Skeletal muscle satellite cell (primary cell): ENCODE measurements at regions not wholly inside any gene's neighbourhood (a gene's known extent, or its start where the extent isn't known, plus 50 kb on each side); places are given as distances from the start of the nearest gene placed in this dataset.

ENCODE experiments used
- H3K27me3 ChIP-seq: 2 replicates; pipeline ENCODE4 v1.7.0; 2013; ENCODE audit warnings: low read length; ENCODE audit not compliant: control insufficient read depth, insufficient read depth
- H3K36me3 ChIP-seq: 2 replicates; pipeline ENCODE4 v1.7.0; 2013; ENCODE audit warnings: mild to moderate bottlenecking, control low read depth, low read length; ENCODE audit not compliant: insufficient read depth
- H3K4me1 ChIP-seq: 2 replicates; pipeline ENCODE4 v1.7.0; 2013; ENCODE audit warnings: low read length; ENCODE audit not compliant: control insufficient read depth, insufficient read depth
- H3K4me2 ChIP-seq: 2 replicates; pipeline ENCODE4 v1.7.0; 2013; ENCODE audit warnings: mild to moderate bottlenecking, low read length
- H3K4me3 ChIP-seq: 2 replicates; pipeline ENCODE4 v1.7.0; 2013; ENCODE audit warnings: low read length
- H3K9ac ChIP-seq: 2 replicates; pipeline ENCODE4 v1.7.0; 2013; ENCODE audit warnings: mild to moderate bottlenecking, low read depth, low read length, moderate library complexity
- H3K9me3 ChIP-seq: replicated peaks from 2 replicates; pipeline ENCODE4 v1.7.0; 2013; ENCODE audit warnings: mild to moderate bottlenecking, control low read depth, low read length

DNA sequence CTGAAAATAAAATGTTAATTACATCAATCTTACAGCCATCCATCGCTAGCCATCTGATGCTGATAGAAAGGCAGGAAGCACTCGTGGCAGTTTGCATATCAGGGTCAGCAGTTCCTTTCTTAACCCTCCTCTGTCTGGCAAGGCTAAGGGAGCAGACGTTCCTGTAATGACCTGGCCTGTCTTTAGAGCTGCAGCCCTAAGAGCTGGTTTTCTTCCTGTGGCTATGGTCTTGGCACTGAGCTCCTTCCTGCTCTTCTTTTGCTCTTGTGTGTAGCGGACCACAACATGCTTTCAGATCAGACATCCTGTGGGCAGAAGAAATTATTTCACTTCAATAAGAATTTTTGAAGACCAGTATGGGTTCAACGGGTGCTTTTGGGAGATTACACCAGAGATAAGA, 170.4 kb downstream of the DAD1 start:
- Histone ChIP-seq H3K27me3 (peaks cover 34% of the 10 kb centered on the region), H3K4me3 (no peak overlapping the region), H3K36me3 (no peaks in the 10 kb centered on the region), H3K9me3 (no peaks in the 10 kb centered on the region), H3K9ac (no peak overlapping the region), H3K4me1 (no peaks in the 10 kb centered on the region), H3K4me2 (no peak overlapping the region)

- no peaks in the 10 kb centered on the region for H3K4me1 ChIP-seq
- H3K27me3 ChIP-seq: peaks cover 32% of the 10 kb centered on the region
- H3K4me2 ChIP-seq: no peak overlapping the region
- H3K9ac ChIP-seq: no peak overlapping the region
- no peaks in the 10 kb centered on the region for H3K36me3 ChIP-seq
- no peak overlapping the region for H3K4me3 ChIP-seq
- H3K9me3 ChIP-seq: no peaks in the 10 kb centered on the region
These were observed 171.1 kb downstream of the DAD1 start for GRCh38 chr14:22417914-22418313.

GRCh38 chr14:22416193-22416592, 172.8 kb downstream of the DAD1 start:
- Histone ChIP-seq H3K27me3 (peaks cover 27% of the 10 kb centered on the region), H3K36me3 (no peaks in the 10 kb centered on the region), H3K9ac (no peak overlapping the region), H3K9me3 (no peaks in the 10 kb centered on the region), H3K4me2 (no peak overlapping the region), H3K4me3 (no peak overlapping the region), H3K4me1 (no peaks in the 10 kb centered on the region)

- Histone ChIP-seq H3K4me2 (no peak overlapping the region), H3K9ac (no peak overlapping the region), H3K4me3 (no peak overlapping the region), H3K36me3 (no peaks in the 10 kb centered on the region), H3K4me1 (no peaks in the 10 kb centered on the region), H3K27me3 (peaks cover 21% of the 10 kb centered on the region), H3K9me3 (no peaks in the 10 kb centered on the region)
These were observed 173.4 kb downstream of the DAD1 start for GRCh38 chr14:22415605-22415959.

DNA sequence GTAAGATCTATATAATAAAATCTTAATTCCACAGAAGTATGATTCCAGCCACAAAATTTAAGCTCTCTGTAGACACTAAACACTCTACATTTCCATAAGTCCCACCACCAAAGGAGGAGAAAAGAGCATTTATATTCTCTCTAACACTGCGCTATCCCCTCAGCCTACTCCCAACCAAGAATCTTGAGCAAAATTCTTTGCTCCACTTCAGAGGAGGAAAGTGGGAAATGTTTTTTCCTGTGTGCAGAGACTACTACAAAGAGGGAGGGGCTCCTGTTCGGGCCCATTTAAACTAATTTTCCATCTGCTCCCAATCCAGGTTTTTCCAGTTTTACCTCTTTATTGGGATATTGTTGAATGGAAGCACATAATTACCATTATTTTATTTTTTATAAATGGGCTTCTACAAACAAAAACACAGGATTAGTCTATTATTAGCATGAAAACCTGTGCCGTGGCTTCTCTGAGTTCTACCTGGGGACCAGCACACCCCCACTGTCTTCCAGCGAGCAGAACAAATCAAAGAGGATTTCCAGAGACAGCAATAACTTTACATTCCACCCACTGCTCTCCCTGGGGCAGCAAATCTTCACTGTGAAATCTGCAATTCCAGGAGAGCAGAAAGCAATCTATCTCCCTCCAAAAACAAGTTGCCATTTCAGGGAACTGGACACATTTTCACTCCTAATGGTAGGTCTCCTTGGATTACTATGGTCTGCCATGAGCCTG, 174.0 kb downstream of the DAD1 start:
- Histone ChIP-seq H3K9me3 (no peaks in the 10 kb centered on the region), H3K4me2 (no peak overlapping the region), H3K4me3 (no peak overlapping the region), H3K9ac (no peak overlapping the region), H3K36me3 (no peaks in the 10 kb centered on the region), H3K27me3 (peaks cover 21% of the 10 kb centered on the region), H3K4me1 (no peaks in the 10 kb centered on the region)

DNA sequence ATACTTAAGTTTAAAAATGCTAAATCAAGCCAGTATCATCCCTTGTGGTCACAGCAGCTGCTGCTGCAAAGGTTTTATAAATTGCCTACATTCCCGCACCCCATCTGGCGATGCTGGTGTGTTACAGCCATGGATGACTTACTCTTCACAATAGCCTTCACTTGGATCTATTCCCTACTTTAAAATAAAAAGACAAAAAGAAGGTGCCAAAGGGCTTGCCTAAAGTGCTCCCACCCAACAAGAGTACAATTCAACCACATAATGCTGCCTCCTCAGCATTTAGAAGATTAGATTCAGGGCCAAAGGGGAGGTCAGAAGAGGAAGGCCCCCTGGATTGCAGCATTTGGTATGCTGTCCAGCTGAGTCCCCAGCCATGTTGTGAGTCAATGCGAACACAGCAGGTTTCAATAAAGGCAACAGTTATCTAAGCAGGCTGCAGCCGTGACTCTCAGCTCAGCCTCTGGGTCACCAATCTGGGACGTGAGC, 176.1 kb downstream of the DAD1 start:
- Histone ChIP-seq H3K4me2 (no peak overlapping the region), H3K4me3 (no peak overlapping the region), H3K36me3 (no peaks in the 10 kb centered on the region), H3K4me1 (no peaks in the 10 kb centered on the region), H3K9ac (no peak overlapping the region), H3K9me3 (no peaks in the 10 kb centered on the region), H3K27me3 (peaks cover 24% of the 10 kb centered on the region)

- Histone ChIP-seq H3K4me1 (no peaks in the 10 kb centered on the region), H3K27me3 (peaks cover 28% of the 10 kb centered on the region), H3K9ac (no peak overlapping the region), H3K4me3 (no peak overlapping the region), H3K36me3 (no peaks in the 10 kb centered on the region), H3K4me2 (no peak overlapping the region), H3K9me3 (no peaks in the 10 kb centered on the region)
These were observed 177.5 kb downstream of the DAD1 start for GRCh38 chr14:22411398-22412055.

- Histone ChIP-seq H3K9me3 (no peaks in the 10 kb centered on the region), H3K9ac (no peak overlapping the region), H3K4me2 (no peak overlapping the region), H3K4me3 (no peak overlapping the region), H3K4me1 (no peaks in the 10 kb centered on the region), H3K36me3 (no peaks in the 10 kb centered on the region), H3K27me3 (peaks cover 23% of the 10 kb centered on the region)
These were observed 178.5 kb downstream of the DAD1 start for GRCh38 chr14:22410497-22410896.

DNA sequence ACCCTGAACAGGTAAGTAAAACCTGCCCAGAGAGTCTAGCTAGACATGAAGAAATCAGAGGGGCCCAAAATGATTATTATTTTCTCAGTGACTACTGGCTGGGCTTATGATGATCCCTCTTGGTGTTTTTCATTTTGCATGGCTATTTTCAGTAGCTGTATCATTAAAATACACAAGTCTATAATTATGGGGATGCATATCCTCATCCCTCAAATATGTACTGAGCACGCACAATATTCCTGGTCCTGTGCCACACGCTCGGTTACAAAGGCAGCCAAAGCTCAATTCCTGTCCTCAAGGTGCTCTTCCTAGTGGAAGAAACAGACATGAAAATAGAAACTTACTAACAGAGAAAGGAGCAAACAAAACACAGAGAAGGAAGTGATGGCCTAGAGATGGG, 180.0 kb downstream of the DAD1 start:
- Histone ChIP-seq H3K4me3 (no peak overlapping the region), H3K9me3 (no peaks in the 10 kb centered on the region), H3K27me3 (peaks cover 29% of the 10 kb centered on the region), H3K9ac (no peak overlapping the region), H3K4me1 (no peaks in the 10 kb centered on the region), H3K4me2 (no peak overlapping the region), H3K36me3 (no peaks in the 10 kb centered on the region)

GRCh38 chr14:22408547-22408946, 180.5 kb downstream of the DAD1 start:
- H3K4me2 ChIP-seq: no peak overlapping the region
- H3K4me1 ChIP-seq: no peaks in the 10 kb centered on the region
- H3K36me3 ChIP-seq: no peaks in the 10 kb centered on the region
- H3K27me3 ChIP-seq: peaks cover 30% of the 10 kb centered on the region
- no peak overlapping the region for H3K4me3 ChIP-seq
- H3K9me3 ChIP-seq: no peaks in the 10 kb centered on the region
- no peak overlapping the region for H3K9ac ChIP-seq

DNA sequence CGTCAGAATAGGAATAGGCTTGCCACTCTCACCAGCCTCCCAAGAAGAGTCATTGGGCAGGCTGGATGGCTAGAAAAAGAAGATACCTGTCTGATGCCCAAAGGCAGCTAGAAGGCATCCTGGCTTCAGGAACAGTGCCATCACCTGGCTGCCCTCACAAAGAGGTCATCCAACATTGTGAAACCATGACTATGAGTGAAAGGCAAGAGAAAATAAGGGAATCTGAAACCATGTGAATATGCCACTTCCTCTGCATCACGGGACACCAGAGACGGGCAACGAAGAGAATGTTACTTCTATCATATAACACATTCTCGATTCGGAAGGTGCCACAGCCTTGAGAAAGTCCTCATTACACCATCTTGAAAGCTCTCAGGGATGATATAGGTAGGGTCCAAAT, 182.0 kb downstream of the DAD1 start:
- no peaks in the 10 kb centered on the region for H3K36me3 ChIP-seq
- H3K9ac ChIP-seq: no peak overlapping the region
- no peak overlapping the region for H3K4me2 ChIP-seq
- H3K27me3 ChIP-seq: peaks cover 33% of the 10 kb centered on the region
- no peak overlapping the region for H3K4me3 ChIP-seq
- no peaks in the 10 kb centered on the region for H3K9me3 ChIP-seq
- no peaks in the 10 kb centered on the region for H3K4me1 ChIP-seq

DNA sequence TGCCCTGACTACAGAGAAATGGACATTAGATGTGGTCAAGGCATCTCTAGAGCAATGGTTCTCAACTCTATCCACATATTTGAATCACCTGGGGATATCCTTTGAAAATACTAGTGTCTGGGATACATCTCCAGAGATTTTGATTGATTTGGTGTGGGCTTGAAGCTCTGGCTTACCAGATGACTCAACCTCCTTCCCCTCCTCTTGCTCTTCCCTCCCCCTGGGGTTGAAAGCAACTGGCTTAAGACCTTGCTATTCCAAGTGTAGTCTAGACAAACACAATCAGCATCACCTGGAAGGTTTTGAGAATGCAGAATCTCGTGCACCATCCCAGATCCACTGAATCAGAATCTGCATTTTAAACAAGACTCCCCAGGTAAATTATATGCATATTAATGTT, 183.8 kb downstream of the DAD1 start:
- Histone ChIP-seq H3K9me3 (no peaks in the 10 kb centered on the region), H3K36me3 (no peaks in the 10 kb centered on the region), H3K9ac (no peak overlapping the region), H3K4me1 (peaks cover 5% of the 10 kb centered on the region), H3K27me3 (peaks cover 38% of the 10 kb centered on the region), H3K4me3 (no peak overlapping the region), H3K4me2 (no peak overlapping the region)
